ENCODE measurements at regions not wholly inside any gene's neighbourhood (a gene's known extent, or its start where the extent isn't known, plus 50 kb on each side); places are given as distances from the start of the nearest gene placed in this dataset.

- no peak for TF ChIP-seq ZNF274 (IDR thresholded peaks at IDR 0.05; ENCODE audit: low read depth, low read length)
- TF ChIP-seq, protein P1, sequence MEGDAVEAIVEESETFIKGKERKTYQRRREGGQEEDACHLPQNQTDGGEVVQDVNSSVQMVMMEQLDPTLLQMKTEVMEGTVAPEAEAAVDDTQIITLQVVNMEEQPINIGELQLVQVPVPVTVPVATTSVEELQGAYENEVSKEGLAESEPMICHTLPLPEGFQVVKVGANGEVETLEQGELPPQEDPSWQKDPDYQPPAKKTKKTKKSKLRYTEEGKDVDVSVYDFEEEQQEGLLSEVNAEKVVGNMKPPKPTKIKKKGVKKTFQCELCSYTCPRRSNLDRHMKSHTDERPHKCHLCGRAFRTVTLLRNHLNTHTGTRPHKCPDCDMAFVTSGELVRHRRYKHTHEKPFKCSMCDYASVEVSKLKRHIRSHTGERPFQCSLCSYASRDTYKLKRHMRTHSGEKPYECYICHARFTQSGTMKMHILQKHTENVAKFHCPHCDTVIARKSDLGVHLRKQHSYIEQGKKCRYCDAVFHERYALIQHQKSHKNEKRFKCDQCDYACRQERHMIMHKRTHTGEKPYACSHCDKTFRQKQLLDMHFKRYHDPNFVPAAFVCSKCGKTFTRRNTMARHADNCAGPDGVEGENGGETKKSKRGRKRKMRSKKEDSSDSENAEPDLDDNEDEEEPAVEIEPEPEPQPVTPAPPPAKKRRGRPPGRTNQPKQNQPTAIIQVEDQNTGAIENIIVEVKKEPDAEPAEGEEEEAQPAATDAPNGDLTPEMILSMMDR (IDR thresholded peaks at IDR 0.05 in 2 of 3, conservative IDR thresholded peaks at IDR 0.05 in 1 of 3; ENCODE audit: borderline replicate concordance in 1 of 3, insufficient read depth in 1 of 3, low read depth in 2 of 3, low read length in 2 of 3) = no peak
- TF ChIP-seq, protein P2, sequence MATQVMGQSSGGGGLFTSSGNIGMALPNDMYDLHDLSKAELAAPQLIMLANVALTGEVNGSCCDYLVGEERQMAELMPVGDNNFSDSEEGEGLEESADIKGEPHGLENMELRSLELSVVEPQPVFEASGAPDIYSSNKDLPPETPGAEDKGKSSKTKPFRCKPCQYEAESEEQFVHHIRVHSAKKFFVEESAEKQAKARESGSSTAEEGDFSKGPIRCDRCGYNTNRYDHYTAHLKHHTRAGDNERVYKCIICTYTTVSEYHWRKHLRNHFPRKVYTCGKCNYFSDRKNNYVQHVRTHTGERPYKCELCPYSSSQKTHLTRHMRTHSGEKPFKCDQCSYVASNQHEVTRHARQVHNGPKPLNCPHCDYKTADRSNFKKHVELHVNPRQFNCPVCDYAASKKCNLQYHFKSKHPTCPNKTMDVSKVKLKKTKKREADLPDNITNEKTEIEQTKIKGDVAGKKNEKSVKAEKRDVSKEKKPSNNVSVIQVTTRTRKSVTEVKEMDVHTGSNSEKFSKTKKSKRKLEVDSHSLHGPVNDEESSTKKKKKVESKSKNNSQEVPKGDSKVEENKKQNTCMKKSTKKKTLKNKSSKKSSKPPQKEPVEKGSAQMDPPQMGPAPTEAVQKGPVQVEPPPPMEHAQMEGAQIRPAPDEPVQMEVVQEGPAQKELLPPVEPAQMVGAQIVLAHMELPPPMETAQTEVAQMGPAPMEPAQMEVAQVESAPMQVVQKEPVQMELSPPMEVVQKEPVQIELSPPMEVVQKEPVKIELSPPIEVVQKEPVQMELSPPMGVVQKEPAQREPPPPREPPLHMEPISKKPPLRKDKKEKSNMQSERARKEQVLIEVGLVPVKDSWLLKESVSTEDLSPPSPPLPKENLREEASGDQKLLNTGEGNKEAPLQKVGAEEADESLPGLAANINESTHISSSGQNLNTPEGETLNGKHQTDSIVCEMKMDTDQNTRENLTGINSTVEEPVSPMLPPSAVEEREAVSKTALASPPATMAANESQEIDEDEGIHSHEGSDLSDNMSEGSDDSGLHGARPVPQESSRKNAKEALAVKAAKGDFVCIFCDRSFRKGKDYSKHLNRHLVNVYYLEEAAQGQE (IDR thresholded peaks at IDR 0.05; ENCODE audit: low read depth) = no peak
- no peak for TF ChIP-seq POLR2AphosphoS5 (IDR thresholded peaks at IDR 0.05; ENCODE audit: low read depth, low read length)
- TF ChIP-seq RAD21 (IDR thresholded peaks at IDR 0.05; ENCODE audit: low read depth) = no peak
- no peak for TF ChIP-seq POLR2A (IDR thresholded peaks at IDR 0.05; ENCODE audit: borderline replicate concordance, extremely low read depth, insufficient read depth, insufficient read length)
- no peak for TF ChIP-seq ZFX (IDR thresholded peaks at IDR 0.05)
- TF ChIP-seq EZH2phosphoT487 (IDR thresholded peaks at IDR 0.05; ENCODE audit: borderline replicate concordance) = no peak
- TF ChIP-seq, protein P3, sequence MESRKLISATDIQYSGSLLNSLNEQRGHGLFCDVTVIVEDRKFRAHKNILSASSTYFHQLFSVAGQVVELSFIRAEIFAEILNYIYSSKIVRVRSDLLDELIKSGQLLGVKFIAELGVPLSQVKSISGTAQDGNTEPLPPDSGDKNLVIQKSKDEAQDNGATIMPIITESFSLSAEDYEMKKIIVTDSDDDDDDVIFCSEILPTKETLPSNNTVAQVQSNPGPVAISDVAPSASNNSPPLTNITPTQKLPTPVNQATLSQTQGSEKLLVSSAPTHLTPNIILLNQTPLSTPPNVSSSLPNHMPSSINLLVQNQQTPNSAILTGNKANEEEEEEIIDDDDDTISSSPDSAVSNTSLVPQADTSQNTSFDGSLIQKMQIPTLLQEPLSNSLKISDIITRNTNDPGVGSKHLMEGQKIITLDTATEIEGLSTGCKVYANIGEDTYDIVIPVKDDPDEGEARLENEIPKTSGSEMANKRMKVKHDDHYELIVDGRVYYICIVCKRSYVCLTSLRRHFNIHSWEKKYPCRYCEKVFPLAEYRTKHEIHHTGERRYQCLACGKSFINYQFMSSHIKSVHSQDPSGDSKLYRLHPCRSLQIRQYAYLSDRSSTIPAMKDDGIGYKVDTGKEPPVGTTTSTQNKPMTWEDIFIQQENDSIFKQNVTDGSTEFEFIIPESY (IDR thresholded peaks at IDR 0.05; ENCODE audit: extremely low read depth, insufficient replicate concordance, low read length) = no peak
Measured at GRCh38 chr13:100822871-100823443, 148.4 kb upstream of the TMTC4 start.

All from HCT116 (cell line).